NB4 (cell line): ENCODE measurements at regions not wholly inside any gene's neighbourhood (a gene's known extent, or its start where the extent isn't known, plus 50 kb on each side); places are given as distances from the start of the nearest gene placed in this dataset.

ENCODE experiments used
- DNase-seq: peaks from one replicate; pipeline ENCODE4 v3.0.0; 2010; ENCODE audit warnings: low read depth
- H3K4me3 ChIP-seq: one replicate; pipeline ENCODE4 v1.5.1; 2011; ENCODE audit warnings: mild to moderate bottlenecking, low read depth, low read length, moderate library complexity
- CTCF ChIP-seq: IDR thresholded peaks from one replicate; pipeline ENCODE4 v1.5.1; 2012; ENCODE audit warnings: low read depth, low read length
- MAX ChIP-seq: IDR thresholded peaks from 2 replicates; pipeline ENCODE4 v1.6.1; 2011; ENCODE audit warnings: low read depth, low read length
- MYC ChIP-seq: IDR thresholded peaks from 2 replicates; pipeline ENCODE4 v1.6.1; 2011; ENCODE audit warnings: low read depth, low read length
- POLR2A ChIP-seq: IDR thresholded peaks from 2 replicates; pipeline ENCODE4 v1.6.1; 2011; ENCODE audit warnings: mild to moderate bottlenecking; ENCODE audit not compliant: insufficient read length; ENCODE audit errors: extremely low read depth

- no peak overlapping the region for H3K4me3 ChIP-seq
- no peak for TF ChIP-seq POLR2A
- DNase-seq: no peak
Measured at GRCh38 chr5:124280079-124280478, 466.4 kb downstream of the ZNF608 start.

- TF ChIP-seq CTCF (no peak), MYC (no peak), MAX (no peak), POLR2A (no peak)
- no peak overlapping the region for H3K4me3 ChIP-seq
- no peak for DNase-seq
Measured at GRCh38 chr5:124279146-124279876, 467.1 kb downstream of the ZNF608 start.

GRCh38 chr5:124278636-124279035 lies 467.8 kb downstream of the ZNF608 start:
- no peak overlapping the region for H3K4me3 ChIP-seq
- TF ChIP-seq CTCF (no peak), POLR2A (no peak), MYC (no peak), MAX (no peak)
- no peak for DNase-seq

GRCh38 chr5:124277767-124278545 lies 468.5 kb downstream of the ZNF608 start:
- no peak for TF ChIP-seq MYC
- H3K4me3 ChIP-seq: no peak overlapping the region
- no peak for DNase-seq

- no peak overlapping the region for H3K4me3 ChIP-seq
- TF ChIP-seq CTCF (no peak), MAX (no peak), POLR2A (no peak), MYC (no peak)
- DNase-seq: no peak
Measured at GRCh38 chr5:124276166-124276565, 470.3 kb downstream of the ZNF608 start.

GRCh38 chr5:124274949-124275348 lies 471.5 kb downstream of the ZNF608 start:
- TF ChIP-seq POLR2A: no peak
- TF ChIP-seq MYC: no peak
- no peak for TF ChIP-seq CTCF
- TF ChIP-seq MAX: no peak
- no peak overlapping the region for H3K4me3 ChIP-seq
- DNase-seq: no peak

GRCh38 chr5:124264499-124264898 lies 481.9 kb downstream of the ZNF608 start:
- no peak for DNase-seq
- no peak overlapping the region for H3K4me3 ChIP-seq
- TF ChIP-seq POLR2A (no peak), CTCF (no peak), MYC (no peak), MAX (no peak)
